C4-2B (cell line): ENCODE measurements at regions not wholly inside any gene's neighbourhood (a gene's known extent, or its start where the extent isn't known, plus 50 kb on each side); places are given as distances from the start of the nearest gene placed in this dataset.

Experiments used
- H3K27ac ChIP-seq: fragments of 450-650 bp; 2 replicates; pipeline ENCODE4 v1.5.1; 2017
- CTCF ChIP-seq: fragments of 450-650 bp; conservative IDR thresholded peaks from 2 replicates; pipeline ENCODE4 v1.5.1; 2017; ENCODE audit warnings: mild to moderate bottlenecking
- ZFX ChIP-seq: fragments of 450-650 bp; IDR thresholded peaks from 2 replicates; pipeline ENCODE4 v1.6.1; 2017

DNA sequence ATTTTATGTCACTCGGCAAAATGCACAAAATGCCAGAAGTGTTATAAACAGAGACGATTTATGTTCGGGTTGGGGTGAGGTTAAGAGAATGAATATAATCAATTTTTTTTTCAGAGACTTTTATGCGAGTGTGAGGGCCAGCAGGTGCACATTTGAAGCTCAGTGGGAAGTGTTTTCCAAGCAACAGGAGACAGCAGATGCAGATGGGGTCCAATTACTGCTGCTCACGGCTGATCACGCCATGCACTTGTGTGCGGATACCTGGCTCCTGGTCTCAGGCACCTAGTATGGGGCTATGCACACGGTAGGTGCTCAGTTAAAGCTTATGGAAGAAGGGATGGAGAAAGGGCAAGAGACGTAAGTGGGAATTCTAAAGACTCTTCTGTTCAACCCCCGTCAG lies 249.1 kb downstream of the MIAT start:
- no peak overlapping the region for H3K27ac ChIP-seq
- TF ChIP-seq ZFX (no peak), CTCF (no peak)

DNA sequence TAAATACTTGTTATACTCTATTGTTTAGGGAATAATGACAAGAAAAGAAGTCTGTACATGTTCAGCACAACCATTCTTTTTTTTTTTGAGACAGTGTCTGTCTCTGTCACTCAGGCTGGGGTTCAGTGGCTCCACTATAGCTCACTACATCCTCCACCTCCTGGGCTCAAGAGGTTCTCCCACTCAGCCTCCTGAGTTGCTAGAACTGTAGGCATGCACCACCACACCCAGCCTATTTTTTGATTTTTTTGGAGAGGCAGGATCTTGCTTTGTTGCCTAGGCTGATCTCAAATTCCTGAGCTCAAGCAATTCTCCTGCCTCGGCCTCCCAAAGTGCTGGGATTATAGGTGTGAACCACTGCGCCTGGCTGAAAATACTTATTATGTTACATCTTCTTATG lies 250.0 kb downstream of the MIAT start:
- no peak overlapping the region for H3K27ac ChIP-seq

DNA sequence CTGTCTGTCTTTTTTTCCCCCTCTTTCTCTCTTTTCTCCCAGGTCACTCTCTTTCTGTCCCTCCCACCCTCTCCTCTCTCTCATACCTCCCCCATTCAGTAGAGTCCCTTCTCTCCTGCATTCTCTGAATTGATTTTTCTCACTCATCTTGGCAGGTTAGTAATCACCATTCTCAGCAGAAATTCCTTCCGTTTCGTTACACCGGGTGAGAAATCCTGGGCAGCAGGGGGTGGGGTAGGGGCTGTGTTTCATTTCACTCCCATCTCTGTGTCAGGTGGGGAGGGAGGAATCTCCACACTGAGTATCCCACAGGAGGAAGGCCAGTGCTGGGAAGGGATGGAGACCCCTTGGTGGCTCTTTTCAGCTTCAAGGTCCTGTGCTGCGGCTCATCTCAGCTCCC lies 253.5 kb downstream of the MIAT start:
- H3K27ac ChIP-seq, result no peak overlapping the region
- TF ChIP-seq ZFX, result no peak
- TF ChIP-seq CTCF, result no peak

More for the DNA sequence above, 250.0 kb downstream of the MIAT start:
- TF ChIP-seq ZFX (no peak), CTCF (no peak)

- no peak for TF ChIP-seq ZFX
- no peak for TF ChIP-seq CTCF
- H3K27ac ChIP-seq, result no peak overlapping the region
Measured at GRCh38 chr22:26912655-26913345, 255.4 kb downstream of the MIAT start.

GRCh38 chr22:26914519-26915185 lies 257.3 kb downstream of the MIAT start:
- no peak for TF ChIP-seq CTCF
- TF ChIP-seq ZFX, result no peak
- no peak overlapping the region for H3K27ac ChIP-seq

- no peak for TF ChIP-seq CTCF
- no peak for TF ChIP-seq ZFX
Measured at GRCh38 chr22:26916236-26916635, 258.8 kb downstream of the MIAT start.

GRCh38 chr22:26918226-26918625 lies 260.8 kb downstream of the MIAT start:
- no peak overlapping the region for H3K27ac ChIP-seq
- TF ChIP-seq CTCF, result no peak
- no peak for TF ChIP-seq ZFX

More at GRCh38 chr22:26916236-26916635, 258.8 kb downstream of the MIAT start:
- H3K27ac ChIP-seq, result no peak overlapping the region
